Caco-2 (cell line): ENCODE measurements at regions not wholly inside any gene's neighbourhood (a gene's known extent, or its start where the extent isn't known, plus 50 kb on each side); places are given as distances from the start of the nearest gene placed in this dataset.

Experiments used
- BruUV-seq: library from RNA; stranded (reverse); fragments of 400-500 nt; replicated peaks from 2 replicates; lab custom pipeline; 2021; lab: Mats Ljungman, UMichigan
- CTCF ChIA-PET: fragments of 300-600 bp; sonication (Branson Sonifier 250); formaldehyde crosslinking; loops from one replicate; lab custom pipeline; 2022; ENCODE audit warnings: antibody characterized with exemption; lab: Charles Lee
- POLR2A ChIA-PET: fragments of 300-600 bp; sonication (Branson Sonifier 250); formaldehyde crosslinking; loops from one replicate; lab custom pipeline; 2022; ENCODE audit warnings: antibody characterized with exemption; lab: Charles Lee
- DNase-seq, 2 experiments: peaks; one replicate each; pipeline versions ENCODE4 v3.0.0 to v3.0.0-alpha.2; 2020 to 2022
- H3K27me3 ChIP-seq: replicated peaks from 2 replicates; pipeline ENCODE4 v1.6.0; 2011; ENCODE audit warnings: low read length; ENCODE audit not compliant: control insufficient read depth, insufficient read depth
- H3K36me3 ChIP-seq: 2 replicates; pipeline ENCODE4 v1.5.1; 2011; ENCODE audit warnings: low read length; ENCODE audit not compliant: control insufficient read depth, insufficient read depth
- H3K4me1 ChIP-seq: fragments of 250-450 bp; sonication (Bioruptor Pico); 2 replicates; pipeline ENCODE4 v1.5.1; 2020; ENCODE audit warnings: mild to moderate bottlenecking
- H3K4me3 ChIP-seq: 2 replicates; pipeline ENCODE4 v1.5.1; 2011; ENCODE audit warnings: low read depth, mild to moderate bottlenecking, control low read depth, low read length
- H3K9me3 ChIP-seq: fragments of 250-450 bp; sonication (Bioruptor Pico); 2 replicates; pipeline ENCODE4 v1.5.1; 2020; ENCODE audit warnings: mild to moderate bottlenecking, moderate library complexity
- H3K27ac Mint-ChIP-seq: one replicate; pipeline ENCODE4 v1.8.0; 2022; ENCODE audit warnings: mixed read lengths; ENCODE audit not compliant: unreplicated experiment
- H3K27me3 Mint-ChIP-seq: one replicate; pipeline ENCODE4 v1.8.0; 2022; ENCODE audit warnings: mixed read lengths; ENCODE audit not compliant: insufficient read depth, unreplicated experiment
- H3K36me3 Mint-ChIP-seq: one replicate; pipeline ENCODE4 v1.8.0; 2022; ENCODE audit warnings: mild to moderate bottlenecking, mixed read lengths; ENCODE audit not compliant: insufficient read depth, unreplicated experiment
- H3K4me1 Mint-ChIP-seq: one replicate; pipeline ENCODE4 v1.8.0; 2022; ENCODE audit warnings: low read depth, mixed read lengths; ENCODE audit not compliant: unreplicated experiment
- H3K4me3 Mint-ChIP-seq: one replicate; pipeline ENCODE4 v1.8.0; 2022; ENCODE audit warnings: mild to moderate bottlenecking, moderate library complexity, mixed read lengths; ENCODE audit not compliant: unreplicated experiment
- H3K9me3 Mint-ChIP-seq: one replicate; pipeline ENCODE4 v1.8.0; 2022; ENCODE audit warnings: mixed read lengths; ENCODE audit not compliant: unreplicated experiment
- CTCF ChIP-seq, 2 experiments: fragments of 200-600 bp in 1 of 2; IDR thresholded peaks; 1 replicate in 1 of 2; 2 replicates in 1 of 2; pipeline versions ENCODE4 v1.5.1 to v1.8.0; 2011 to 2022; ENCODE audit warnings: antibody characterized with exemption in 1 of 2, control low read depth in 1 of 2, inconsistent platforms in 1 of 2, low read depth in 1 of 2, low read length in 1 of 2, mild to moderate bottlenecking in 1 of 2, moderate library complexity in 1 of 2; ENCODE audit not compliant: insufficient read depth in 1 of 2, severe bottlenecking in 1 of 2, unreplicated experiment in 1 of 2
- intact Hi-C: fragments of 100-400 bp; cut with micrococcal nuclease; formaldehyde crosslinking; loops from one replicate; pipeline ENCODE4 v1.10.0; 2022; ENCODE audit not compliant: unreplicated experiment

- DNase-seq, result no peak
- Mint-ChIP-seq H3K27ac (no peak overlapping the region), H3K36me3 (no peaks in the 10 kb centered on the region), H3K27me3 (no peaks in the 10 kb centered on the region), H3K9me3 (peaks cover 9% of the 10 kb centered on the region), H3K4me1 (peaks cover 10% of the 10 kb centered on the region), H3K4me3 (no peak overlapping the region)
- no TSS peak for BruUV-seq
- POLR2A ChIA-PET, result no interaction called here
- CTCF ChIA-PET, result no interaction called here
- H3K9me3 ChIP-seq, result no peaks in the 10 kb centered on the region
- intact Hi-C loops, result no loop called here
- peaks cover 11% of the 10 kb centered on the region for H3K4me1 ChIP-seq
- TF ChIP-seq CTCF (IDR thresholded peaks at IDR 0.05; ENCODE audit: insufficient read depth in 1 of 2, low read depth in 1 of 2, low read length in 1 of 2, severe bottlenecking in 1 of 2, unreplicated experiment in 1 of 2), result no peak
- H3K27me3 ChIP-seq, result no peaks in the 10 kb centered on the region
- H3K36me3 ChIP-seq, result no peaks in the 10 kb centered on the region
- H3K4me3 ChIP-seq, result no peak overlapping the region
These were observed 186.3 kb upstream of the SOX9 start for GRCh38 chr17:71934520-71934919.

GRCh38 chr17:71935341-71935740, 185.5 kb upstream of the SOX9 start:
- no peaks in the 10 kb centered on the region for H3K27me3 Mint-ChIP-seq
- Histone ChIP-seq H3K4me1 (peaks cover 11% of the 10 kb centered on the region), H3K27me3 (no peaks in the 10 kb centered on the region), H3K9me3 (no peaks in the 10 kb centered on the region), H3K4me3 (no peak overlapping the region), H3K36me3 (no peaks in the 10 kb centered on the region)
- H3K4me3 Mint-ChIP-seq, result no peak overlapping the region
- peaks cover 9% of the 10 kb centered on the region for H3K9me3 Mint-ChIP-seq
- no peaks in the 10 kb centered on the region for H3K36me3 Mint-ChIP-seq
- BruUV-seq, result no TSS peak
- intact Hi-C loops, result no loop called here
- ChIA-PET POLR2A (no interaction called here), CTCF (no interaction called here)
- H3K27ac Mint-ChIP-seq, result no peak overlapping the region
- no peak for DNase-seq
- no peak for TF ChIP-seq CTCF (IDR thresholded peaks at IDR 0.05; ENCODE audit: insufficient read depth in 1 of 2, low read depth in 1 of 2, low read length in 1 of 2, severe bottlenecking in 1 of 2, unreplicated experiment in 1 of 2)
- H3K4me1 Mint-ChIP-seq, result peaks cover 10% of the 10 kb centered on the region

DNA sequence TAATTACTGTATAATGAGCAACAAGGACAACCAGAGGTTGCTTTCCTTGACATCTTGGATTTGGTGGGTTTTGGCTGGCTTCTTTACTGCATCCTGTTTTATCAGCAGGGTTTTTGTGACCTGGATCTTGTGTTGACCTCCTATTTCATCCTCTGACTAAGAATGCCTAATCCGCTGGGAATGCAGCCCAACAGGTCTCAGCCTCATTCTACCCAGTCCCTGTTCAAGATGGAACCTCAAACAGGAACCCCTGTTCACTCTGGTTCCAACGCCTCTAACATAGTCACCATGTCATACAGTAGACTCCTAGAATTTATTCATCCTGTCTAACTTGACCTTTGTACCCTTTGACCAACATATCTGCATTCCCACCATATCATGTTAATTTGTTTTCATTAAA, 183.8 kb upstream of the SOX9 start:
- H3K9me3 ChIP-seq, result no peaks in the 10 kb centered on the region
- no peaks in the 10 kb centered on the region for H3K27me3 ChIP-seq
- DNase-seq, result peak; percentile 49 to 51
- H3K27me3 Mint-ChIP-seq, result no peaks in the 10 kb centered on the region
- BruUV-seq, result no TSS peak
- peaks cover 10% of the 10 kb centered on the region for H3K4me1 Mint-ChIP-seq
- H3K9me3 Mint-ChIP-seq, result peaks cover 9% of the 10 kb centered on the region
- ChIA-PET POLR2A (no interaction called here), CTCF (no interaction called here)
- no peaks in the 10 kb centered on the region for H3K36me3 Mint-ChIP-seq
- H3K36me3 ChIP-seq, result no peaks in the 10 kb centered on the region
- no peak overlapping the region for H3K4me3 Mint-ChIP-seq
- H3K27ac Mint-ChIP-seq, result no peak overlapping the region
- no peak overlapping the region for H3K4me3 ChIP-seq
- intact Hi-C loops, result no loop called here
- H3K4me1 ChIP-seq, result peaks cover 11% of the 10 kb centered on the region
- no peak for TF ChIP-seq CTCF (IDR thresholded peaks at IDR 0.05; ENCODE audit: insufficient read depth in 1 of 2, low read depth in 1 of 2, low read length in 1 of 2, severe bottlenecking in 1 of 2, unreplicated experiment in 1 of 2)
